Endothelial cell of umbilical vein (primary cell): ENCODE measurements at regions not wholly inside any gene's neighbourhood (a gene's known extent, or its start where the extent isn't known, plus 50 kb on each side); places are given as distances from the start of the nearest gene placed in this dataset.

Experiments
- BruUV-seq: library from RNA; stranded (reverse); fragments of 400-500 nt; replicated peaks from 2 replicates; lab custom pipeline; 2021; lab: Mats Ljungman, UMichigan
- CTCF ChIA-PET: fragments of 300-600, 350-600 bp; sonication (Branson Sonifier 250); formaldehyde crosslinking; loops from one replicate; lab custom pipeline; 2021; ENCODE audit warnings: antibody characterized with exemption, inconsistent platforms; lab: Charles Lee
- POLR2A ChIA-PET: fragments of 300-600, 350-600 bp; sonication (Branson Sonifier 250); formaldehyde crosslinking; loops from one replicate; lab custom pipeline; 2021; ENCODE audit warnings: antibody characterized with exemption, inconsistent platforms; lab: Charles Lee
- DNase-seq: peaks from one replicate; pipeline ENCODE4 v3.0.0-alpha.2; 2011; ENCODE audit warnings: low read depth, low spot score
- FAIRE-seq: peaks from 2 replicates; lab custom pipeline; 2011; peaks lifted over from hg19 to GRCh38; lab: Jason Lieb, UNC
- H2AFZ ChIP-seq: 2 replicates; pipeline ENCODE4 v1.6.0; 2012; ENCODE audit warnings: low read depth, low read length, control low read depth, inconsistent platforms
- H3K27ac ChIP-seq: 2 replicates; pipeline ENCODE4 v1.5.1; 2011; ENCODE audit warnings: low read depth, mild to moderate bottlenecking, control low read depth, low read length, moderate library complexity; ENCODE audit not compliant: insufficient read depth
- H3K27me3 ChIP-seq, 2 experiments: 2 replicates each; pipeline versions ENCODE4 v1.6.0 to v1.6.1; 2011; ENCODE audit warnings: low read length in 2 of 2, mixed read lengths in 1 of 2; ENCODE audit not compliant: control insufficient read depth in 2 of 2, insufficient read depth in 2 of 2
- H3K36me3 ChIP-seq, 2 experiments: 2 replicates in 1 of 2; 3 replicates in 1 of 2; pipeline ENCODE4 v1.5.1; 2011; ENCODE audit warnings: low read length in 2 of 2, mild to moderate bottlenecking in 1 of 2, moderate library complexity in 1 of 2; ENCODE audit not compliant: control insufficient read depth in 2 of 2, insufficient read depth in 2 of 2; ENCODE audit errors: extremely low read depth in 1 of 2
- H3K4me1 ChIP-seq: 3 replicates; pipeline ENCODE4 v1.5.1; 2011; ENCODE audit warnings: mild to moderate bottlenecking, low read length; ENCODE audit not compliant: control insufficient read depth, insufficient read depth; ENCODE audit errors: extremely low read depth
- H3K4me2 ChIP-seq: 2 replicates; pipeline ENCODE4 v1.6.1; 2011; ENCODE audit warnings: low read length, control low read depth, mixed read lengths; ENCODE audit not compliant: insufficient read depth
- H3K4me3 ChIP-seq, 3 experiments: fragments of 200-600 bp in 1 of 3; sonication (generic), shearing (Covaris generic) in 1 of 3; replicated peaks in 1 of 3; 2 replicates each; pipeline ENCODE4 v1.5.1; 2011 to 2016; ENCODE audit warnings: control low read depth in 3 of 3, low read length in 3 of 3, mild to moderate bottlenecking in 2 of 3, inconsistent platforms in 1 of 3, low read depth in 1 of 3, moderate library complexity in 1 of 3; ENCODE audit not compliant: insufficient read depth in 1 of 3
- H3K79me2 ChIP-seq: 2 replicates; pipeline ENCODE4 v1.6.0; 2012; ENCODE audit warnings: low read length, inconsistent platforms; ENCODE audit not compliant: control insufficient read depth, insufficient read depth
- H3K9ac ChIP-seq: replicated peaks from 2 replicates; pipeline ENCODE3; 2011; ENCODE audit warnings: low read length, control low read depth; ENCODE audit not compliant: insufficient read depth; ENCODE audit errors: extremely low read depth
- H3K9me1 ChIP-seq: replicated peaks from 3 replicates; pipeline ENCODE4 v1.6.0; 2011; ENCODE audit warnings: mild to moderate bottlenecking, low read length; ENCODE audit not compliant: control insufficient read depth, insufficient read depth; ENCODE audit errors: extremely low read depth
- H3K9me3 ChIP-seq: replicated peaks from 2 replicates; pipeline ENCODE4 v1.5.1; 2012; ENCODE audit warnings: low read length, inconsistent platforms; ENCODE audit not compliant: control insufficient read depth, insufficient read depth
- H4K20me1 ChIP-seq: replicated peaks from 2 replicates; pipeline ENCODE3; 2011; ENCODE audit warnings: mild to moderate bottlenecking, low read length; ENCODE audit not compliant: control insufficient read depth, insufficient read depth; ENCODE audit errors: extremely low read depth
- EZH2 ChIP-seq: IDR thresholded peaks from 2 replicates; pipeline ENCODE4 v1.6.1; 2012; ENCODE audit warnings: borderline replicate concordance, low read depth, mild to moderate bottlenecking, moderate library complexity, low read length, inconsistent platforms; ENCODE audit not compliant: severe bottlenecking
- FOS ChIP-seq: IDR thresholded peaks from 2 replicates; pipeline ENCODE4 v1.6.1; 2011; ENCODE audit warnings: mild to moderate bottlenecking, low read length, moderate library complexity, borderline replicate concordance; ENCODE audit not compliant: insufficient read depth
- GATA2 ChIP-seq: IDR thresholded peaks from 2 replicates; pipeline ENCODE4 v1.7.0; 2011; ENCODE audit warnings: low read depth, mild to moderate bottlenecking, moderate library complexity, mixed read lengths, low read length; ENCODE audit not compliant: insufficient read length, insufficient read depth
- JUN ChIP-seq: IDR thresholded peaks from 2 replicates; pipeline ENCODE4 v1.6.1; 2011; ENCODE audit warnings: borderline replicate concordance, low read depth; ENCODE audit not compliant: insufficient read length, insufficient read depth
- MYC ChIP-seq: IDR thresholded peaks from one replicate; pipeline ENCODE4 v1.6.1; 2011; ENCODE audit warnings: mild to moderate bottlenecking, low read depth, low read length
- POLR2A ChIP-seq: IDR thresholded peaks from 2 replicates; pipeline ENCODE4 v1.6.1; 2012; ENCODE audit warnings: low read depth, mild to moderate bottlenecking, control low read depth, low read length
- POLR2AphosphoS5 ChIP-seq: IDR thresholded peaks from 2 replicates; pipeline ENCODE4 v1.6.1; 2012; ENCODE audit warnings: low read depth, mild to moderate bottlenecking, control low read depth, low read length, moderate library complexity; ENCODE audit not compliant: insufficient read depth
- dilution Hi-C: fragments of 300-500 bp; cut with MboI; formaldehyde crosslinking; loops from one replicate; pipeline ENCODE4 v1.15.0; 2019; ENCODE audit warnings: low sequenced_read_pairs; ENCODE audit not compliant: extremely low pct_ligation_motif_present
- intact Hi-C: fragments of 100-400 bp; cut with micrococcal nuclease; formaldehyde crosslinking; loops from one replicate; pipeline ENCODE4 v1.10.0; 2022
- TF ChIP-seq, protein P1 (sequence below): IDR thresholded peaks from 2 replicates; pipeline ENCODE4 v1.6.1; 2011; ENCODE audit not compliant: insufficient read depth, insufficient read length
- TF ChIP-seq, protein P2 (sequence below), 2 donors: IDR thresholded peaks; 1 replicate in 1 of 2; 2 replicates in 1 of 2; pipeline ENCODE4 v1.5.1; 2011; ENCODE audit warnings: low read length in 2 of 2, mild to moderate bottlenecking in 2 of 2, moderate library complexity in 2 of 2, control low read depth in 1 of 2, inconsistent platforms in 1 of 2, low read depth in 1 of 2; ENCODE audit not compliant: insufficient read depth in 1 of 2; ENCODE audit errors: extremely low read depth in 1 of 2

DNA sequence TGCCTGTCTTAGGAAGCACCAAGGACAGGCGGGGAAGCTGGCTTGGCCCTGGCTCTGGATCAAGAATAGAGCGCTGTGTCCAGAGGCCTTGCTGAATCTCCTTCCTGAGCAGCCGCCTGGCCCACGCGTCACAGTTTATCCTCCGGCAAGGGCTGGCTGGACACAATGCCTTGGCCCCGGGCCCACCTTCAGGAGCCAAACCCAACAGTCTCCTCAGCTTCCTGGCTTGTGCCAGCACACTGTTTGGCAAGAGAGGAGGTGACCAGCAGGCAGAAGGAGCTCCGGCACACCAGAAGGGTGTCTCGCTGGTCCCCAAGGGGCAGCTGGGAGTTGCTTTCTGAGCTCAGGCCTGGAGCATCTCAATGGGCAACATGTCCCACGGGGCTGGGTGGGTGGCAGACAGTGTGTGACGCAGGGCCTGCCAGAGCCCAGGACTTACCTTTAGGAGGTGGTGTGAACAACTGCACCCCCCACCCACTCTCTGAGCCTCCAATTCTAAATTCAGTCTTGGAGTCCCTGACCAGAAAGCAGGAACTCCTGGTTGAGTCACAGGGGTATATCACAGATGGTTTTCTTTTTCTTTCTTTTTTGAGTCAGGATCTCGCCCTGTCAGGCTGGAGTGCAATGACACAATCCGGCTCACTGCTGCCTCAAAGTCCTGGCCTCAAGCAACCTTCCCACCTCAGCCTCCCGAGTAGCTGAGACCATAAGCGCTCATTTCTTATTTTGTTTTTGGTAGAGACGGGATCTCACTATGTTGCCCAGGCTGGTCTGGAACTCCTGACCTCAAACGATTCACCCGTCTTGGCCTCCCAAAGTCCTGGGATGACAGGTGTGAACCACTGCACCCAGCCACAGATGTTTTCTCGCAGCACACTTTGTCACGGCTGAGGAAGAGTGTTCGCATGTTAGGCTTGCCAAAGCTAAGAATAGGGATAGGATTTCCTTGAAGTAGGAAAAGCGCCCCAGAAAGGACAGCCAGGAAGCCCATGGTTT, 361.2 kb downstream of the BCOR start:
- DNase-seq, result peak; percentile 94

More for the DNA sequence above, 361.2 kb downstream of the BCOR start:
- peak overlapping the region; percentile 92 for H3K27ac ChIP-seq
- no peak overlapping the region for H3K4me3 ChIP-seq
- H2AFZ ChIP-seq, result no peak overlapping the region
- intact Hi-C loops, result loop anchor here (1.0 to 2.0 kb wide), 4 partner anchors 19 to 276 kb away; no protein-coding TSS in a partner anchor
- H3K4me1 ChIP-seq, result peaks cover 15% of the 10 kb centered on the region
- CTCF ChIA-PET, result interaction anchor here (0.6 to 1.5 kb wide), 7 partner anchors 16 to 103 kb away, joined by 3 to 4 read pairs (median 3); no protein-coding TSS in a partner anchor
- dilution Hi-C loops, result no loop called here
- POLR2A ChIA-PET, result no interaction called here
- TF ChIP-seq MYC, result no peak
- no peak for TF ChIP-seq JUN
- peak; percentile 60 for TF ChIP-seq POLR2A
- peak; percentile 84 for TF ChIP-seq POLR2AphosphoS5
- TF ChIP-seq, protein P1, sequence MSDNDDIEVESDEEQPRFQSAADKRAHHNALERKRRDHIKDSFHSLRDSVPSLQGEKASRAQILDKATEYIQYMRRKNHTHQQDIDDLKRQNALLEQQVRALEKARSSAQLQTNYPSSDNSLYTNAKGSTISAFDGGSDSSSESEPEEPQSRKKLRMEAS, result no peak
- no peak for TF ChIP-seq EZH2
- peak; percentile 32 for TF ChIP-seq FOS
- TF ChIP-seq, protein P2, sequence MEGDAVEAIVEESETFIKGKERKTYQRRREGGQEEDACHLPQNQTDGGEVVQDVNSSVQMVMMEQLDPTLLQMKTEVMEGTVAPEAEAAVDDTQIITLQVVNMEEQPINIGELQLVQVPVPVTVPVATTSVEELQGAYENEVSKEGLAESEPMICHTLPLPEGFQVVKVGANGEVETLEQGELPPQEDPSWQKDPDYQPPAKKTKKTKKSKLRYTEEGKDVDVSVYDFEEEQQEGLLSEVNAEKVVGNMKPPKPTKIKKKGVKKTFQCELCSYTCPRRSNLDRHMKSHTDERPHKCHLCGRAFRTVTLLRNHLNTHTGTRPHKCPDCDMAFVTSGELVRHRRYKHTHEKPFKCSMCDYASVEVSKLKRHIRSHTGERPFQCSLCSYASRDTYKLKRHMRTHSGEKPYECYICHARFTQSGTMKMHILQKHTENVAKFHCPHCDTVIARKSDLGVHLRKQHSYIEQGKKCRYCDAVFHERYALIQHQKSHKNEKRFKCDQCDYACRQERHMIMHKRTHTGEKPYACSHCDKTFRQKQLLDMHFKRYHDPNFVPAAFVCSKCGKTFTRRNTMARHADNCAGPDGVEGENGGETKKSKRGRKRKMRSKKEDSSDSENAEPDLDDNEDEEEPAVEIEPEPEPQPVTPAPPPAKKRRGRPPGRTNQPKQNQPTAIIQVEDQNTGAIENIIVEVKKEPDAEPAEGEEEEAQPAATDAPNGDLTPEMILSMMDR (IDR thresholded peaks at IDR 0.05; ENCODE audit: extremely low read depth in 1 of 2, insufficient read depth in 1 of 2, low read depth in 1 of 2, low read length in 2 of 2), result no peak
- no peak for TF ChIP-seq GATA2
- no peaks in the 10 kb centered on the region for H3K79me2 ChIP-seq
- no peaks in the 10 kb centered on the region for H3K9me3 ChIP-seq
- H3K4me2 ChIP-seq, result peak overlapping the region; percentile 9
- H4K20me1 ChIP-seq, result no peaks in the 10 kb centered on the region
- peak overlapping the region; percentile 69 for H3K9ac ChIP-seq
- no peaks in the 10 kb centered on the region for H3K9me1 ChIP-seq
- FAIRE-seq, result peak; percentile 99
- TSS peak; percentile 98 for BruUV-seq
- H3K27me3 ChIP-seq, result no peaks in the 10 kb centered on the region
- H3K36me3 ChIP-seq, result no peaks in the 10 kb centered on the region
